ENCODE measurements at regions not wholly inside any gene's neighbourhood (a gene's known extent, or its start where the extent isn't known, plus 50 kb on each side); places are given as distances from the start of the nearest gene placed in this dataset.
A peak's percentile ranks its signal among the peaks of the same experiment; 100 is the strongest.
"Not testable (repeated sequence)": the region's sequence is repeated elsewhere in the genome, so short reads cannot be mapped to it uniquely, and the experiment has no call there.

GRCh38 chr3:26460985-26461384, 161.6 kb upstream of the LRRC3B start:
- Histone ChIP-seq H3K36me3 (replicated peaks; ENCODE audit: control insufficient read depth, insufficient read depth, low read length) (no peaks in the 10 kb centered on the region), H3K4me3 (ENCODE audit: insufficient read depth, low read depth, low read length) (no peak overlapping the region), H3K27me3 (ENCODE audit: control insufficient read depth, insufficient read depth, low read length) (no peaks in the 10 kb centered on the region)
- DNase-seq = no peak

GRCh38 chr3:26472345-26472744, 150.2 kb upstream of the LRRC3B start:
- Histone ChIP-seq H3K4me3 (ENCODE audit: insufficient read depth, low read depth, low read length) (no peak overlapping the region), H3K27me3 (ENCODE audit: control insufficient read depth, insufficient read depth, low read length) (no peaks in the 10 kb centered on the region), H3K36me3 (replicated peaks; ENCODE audit: control insufficient read depth, insufficient read depth, low read length) (no peaks in the 10 kb centered on the region)
- no peak for DNase-seq

DNA sequence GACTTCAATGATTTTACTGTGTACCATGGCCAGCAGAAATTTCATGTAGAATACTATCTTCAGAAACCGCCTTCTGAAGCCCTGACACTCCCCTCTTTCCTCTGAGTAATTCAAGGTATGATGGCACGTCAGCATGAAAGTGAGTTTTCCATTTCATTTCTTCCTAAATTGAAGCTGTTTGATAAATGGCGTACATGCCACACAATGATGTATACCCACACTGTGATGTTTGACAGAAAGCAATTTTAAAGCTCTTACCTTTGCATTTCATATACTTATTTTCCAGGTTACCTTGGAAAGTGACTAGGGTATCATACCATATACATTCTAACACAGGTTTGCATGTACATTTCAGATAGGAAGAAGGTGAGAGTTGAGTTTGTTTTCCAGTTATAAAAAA, 147.9 kb upstream of the LRRC3B start:
- Histone ChIP-seq H3K4me3 (ENCODE audit: insufficient read depth, low read depth, low read length) (no peak overlapping the region), H3K36me3 (replicated peaks; ENCODE audit: control insufficient read depth, insufficient read depth, low read length) (no peaks in the 10 kb centered on the region), H3K27me3 (ENCODE audit: control insufficient read depth, insufficient read depth, low read length) (no peaks in the 10 kb centered on the region)
- DNase-seq = no peak

- Histone ChIP-seq H3K4me3 (ENCODE audit: insufficient read depth, low read depth, low read length) (no peak overlapping the region), H3K27me3 (ENCODE audit: control insufficient read depth, insufficient read depth, low read length) (no peaks in the 10 kb centered on the region), H3K36me3 (replicated peaks; ENCODE audit: control insufficient read depth, insufficient read depth, low read length) (no peaks in the 10 kb centered on the region)
- no peak for DNase-seq
These were observed 142.2 kb upstream of the LRRC3B start for GRCh38 chr3:26480377-26480776.

DNA sequence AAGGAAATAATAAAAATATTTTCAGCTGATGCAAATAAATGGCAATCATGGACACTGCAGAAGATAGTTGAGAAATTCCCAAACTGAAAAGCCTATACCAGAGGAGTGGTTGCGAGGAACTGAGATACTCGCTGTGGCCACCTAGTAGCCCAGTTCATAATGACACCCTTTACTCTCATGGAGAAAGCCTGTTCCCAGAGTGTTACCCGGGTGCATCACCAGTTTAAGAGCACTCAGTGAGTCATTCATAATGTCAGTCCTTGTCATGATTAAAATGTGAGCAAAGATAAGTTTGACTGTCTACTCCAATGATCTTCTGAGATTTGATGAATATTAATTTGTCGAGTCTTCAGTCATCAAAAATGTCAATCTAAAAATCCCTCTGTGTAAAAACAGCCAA, 138.4 kb upstream of the LRRC3B start:
- no peaks in the 10 kb centered on the region for H3K27me3 ChIP-seq (ENCODE audit: control insufficient read depth, insufficient read depth, low read length)
- H3K36me3 ChIP-seq (replicated peaks; ENCODE audit: control insufficient read depth, insufficient read depth, low read length) = no peaks in the 10 kb centered on the region
- peak; percentile 23 for DNase-seq
- no peak overlapping the region for H3K4me3 ChIP-seq (ENCODE audit: insufficient read depth, low read depth, low read length)

GRCh38 chr3:26498271-26498670, 124.3 kb upstream of the LRRC3B start:
- Histone ChIP-seq H3K36me3 (replicated peaks; ENCODE audit: control insufficient read depth, insufficient read depth, low read length) (no peaks in the 10 kb centered on the region), H3K4me3 (ENCODE audit: insufficient read depth, low read depth, low read length) (no peak overlapping the region), H3K27me3 (ENCODE audit: control insufficient read depth, insufficient read depth, low read length) (no peaks in the 10 kb centered on the region)
- DNase-seq = no peak

DNA sequence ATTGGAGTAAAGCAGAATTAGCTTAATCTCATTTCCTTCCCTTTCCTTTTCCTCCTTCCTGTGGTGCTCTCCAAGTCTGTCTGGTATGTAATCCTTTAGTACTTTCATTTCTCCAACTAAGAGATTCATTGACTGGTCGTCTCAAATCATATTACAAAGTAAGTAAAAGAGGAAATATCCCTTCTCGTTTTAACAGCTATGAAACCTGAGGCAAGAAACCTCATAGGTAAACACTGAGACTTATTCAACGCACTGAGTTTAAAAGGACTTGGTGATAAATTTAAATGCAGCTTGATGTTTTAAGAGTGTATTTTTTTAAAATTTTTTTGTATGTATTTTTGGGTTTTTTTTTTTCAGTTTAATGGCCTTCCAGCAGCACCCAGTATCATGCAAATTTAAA, 117.2 kb upstream of the LRRC3B start:
- DNase-seq = no peak
- H3K4me3 ChIP-seq (ENCODE audit: insufficient read depth, low read depth, low read length) = no peak overlapping the region
- H3K36me3 ChIP-seq (replicated peaks; ENCODE audit: control insufficient read depth, insufficient read depth, low read length) = no peaks in the 10 kb centered on the region
- no peaks in the 10 kb centered on the region for H3K27me3 ChIP-seq (ENCODE audit: control insufficient read depth, insufficient read depth, low read length)

GRCh38 chr3:26514445-26515029, 108.0 kb upstream of the LRRC3B start:
- not testable (repeated sequence) for H3K4me3 ChIP-seq (ENCODE audit: insufficient read depth, low read depth, low read length); DNase-seq; H3K27me3 ChIP-seq (ENCODE audit: control insufficient read depth, insufficient read depth, low read length); H3K36me3 ChIP-seq (replicated peaks; ENCODE audit: control insufficient read depth, insufficient read depth, low read length)

DNA sequence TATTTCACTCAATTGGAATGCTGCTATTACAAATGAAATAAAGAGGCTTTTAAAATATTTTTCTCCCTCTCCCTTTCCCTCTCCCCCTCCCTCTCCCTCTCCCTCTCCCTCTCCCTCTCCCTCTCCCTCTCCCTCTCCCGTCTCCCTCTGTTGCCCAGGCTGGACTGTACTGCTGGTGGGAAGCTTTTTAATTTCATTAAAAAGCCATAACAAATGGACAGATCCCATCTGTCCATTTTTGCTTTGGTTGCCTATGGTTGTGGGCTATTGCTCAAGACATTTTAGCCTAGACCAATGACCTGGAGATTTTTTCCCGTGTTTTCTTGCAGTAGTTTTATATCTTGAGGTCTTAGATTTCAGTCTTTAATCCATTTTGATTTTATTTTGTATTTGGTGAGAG, 107.2 kb upstream of the LRRC3B start:
- Histone ChIP-seq H3K27me3 (ENCODE audit: control insufficient read depth, insufficient read depth, low read length) (no peaks in the 10 kb centered on the region), H3K36me3 (replicated peaks; ENCODE audit: control insufficient read depth, insufficient read depth, low read length) (no peaks in the 10 kb centered on the region), H3K4me3 (ENCODE audit: insufficient read depth, low read depth, low read length) (no peak overlapping the region)
- no peak for DNase-seq

GRCh38 chr3:26521261-26521660, 101.3 kb upstream of the LRRC3B start:
- no peak for DNase-seq
- Histone ChIP-seq H3K27me3 (ENCODE audit: control insufficient read depth, insufficient read depth, low read length) (no peaks in the 10 kb centered on the region), H3K4me3 (ENCODE audit: insufficient read depth, low read depth, low read length) (no peak overlapping the region), H3K36me3 (replicated peaks; ENCODE audit: control insufficient read depth, insufficient read depth, low read length) (no peaks in the 10 kb centered on the region)

DNA sequence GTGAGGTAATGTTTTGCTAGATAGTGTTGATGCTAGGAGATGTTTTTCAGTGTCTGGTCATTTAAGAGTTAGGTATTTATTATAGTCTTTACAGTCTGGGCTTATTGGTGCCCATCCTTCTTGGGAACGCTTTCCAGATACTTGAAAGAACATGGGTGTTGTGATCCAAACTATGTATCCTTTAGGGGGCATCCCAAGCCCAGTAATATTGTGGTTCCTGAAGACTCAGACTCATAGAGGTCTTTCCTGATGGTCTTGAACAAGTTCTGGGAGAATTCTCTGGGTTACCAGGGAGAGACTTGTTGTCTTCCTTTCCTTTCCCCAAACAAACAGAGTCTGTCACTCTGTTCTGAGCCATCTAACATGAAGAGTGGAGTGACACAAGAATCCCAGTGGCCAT, 99.7 kb upstream of the LRRC3B start:
- Histone ChIP-seq H3K36me3 (replicated peaks; ENCODE audit: control insufficient read depth, insufficient read depth, low read length) (no peaks in the 10 kb centered on the region), H3K27me3 (ENCODE audit: control insufficient read depth, insufficient read depth, low read length) (no peaks in the 10 kb centered on the region), H3K4me3 (ENCODE audit: insufficient read depth, low read depth, low read length) (no peak overlapping the region)
- DNase-seq = no peak

DNA sequence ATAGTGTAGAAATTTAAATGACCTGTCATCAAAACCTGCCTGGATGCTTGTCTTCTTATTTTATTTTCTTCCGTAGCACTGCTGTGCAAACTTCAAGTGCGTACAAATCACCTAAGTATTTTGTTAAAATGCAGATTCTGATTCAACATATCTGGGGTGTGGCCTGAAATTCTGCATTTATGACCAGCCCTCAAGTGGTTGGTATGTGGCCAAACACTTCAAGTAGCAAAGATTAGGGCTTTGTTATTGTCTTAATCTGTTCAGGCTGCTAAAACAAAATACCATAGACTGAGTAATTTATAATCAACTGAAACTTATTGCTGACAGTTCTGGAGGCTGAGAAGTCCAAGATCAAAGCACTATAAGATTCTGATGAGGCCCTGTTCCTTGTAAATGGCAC, 97.6 kb upstream of the LRRC3B start:
- no peak for DNase-seq
- H3K4me3 ChIP-seq (ENCODE audit: insufficient read depth, low read depth, low read length) = no peak overlapping the region
- no peaks in the 10 kb centered on the region for H3K36me3 ChIP-seq (replicated peaks; ENCODE audit: control insufficient read depth, insufficient read depth, low read length)
- H3K27me3 ChIP-seq (ENCODE audit: control insufficient read depth, insufficient read depth, low read length) = no peaks in the 10 kb centered on the region

DNA sequence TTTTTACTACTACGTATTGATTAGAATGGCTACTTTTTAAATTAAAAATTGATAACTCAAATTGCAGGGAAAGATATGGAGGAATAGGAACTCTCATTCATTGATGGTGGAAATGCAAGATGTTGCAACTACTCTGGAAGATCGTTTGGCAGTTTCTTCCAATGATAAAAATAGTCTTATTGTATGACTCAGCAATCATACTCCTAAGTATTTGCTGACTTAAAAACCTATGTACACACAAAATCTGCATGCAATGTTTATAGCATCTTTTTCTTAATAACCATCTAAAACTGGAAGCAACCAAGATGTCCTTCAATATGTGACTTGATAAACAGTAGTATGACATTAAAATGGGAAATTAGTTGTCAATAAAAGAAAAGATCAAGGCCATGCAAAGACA, 87.4 kb upstream of the LRRC3B start:
- H3K27me3 ChIP-seq (ENCODE audit: control insufficient read depth, insufficient read depth, low read length) = no peaks in the 10 kb centered on the region
- no peak overlapping the region for H3K4me3 ChIP-seq (ENCODE audit: insufficient read depth, low read depth, low read length)
- no peaks in the 10 kb centered on the region for H3K36me3 ChIP-seq (replicated peaks; ENCODE audit: control insufficient read depth, insufficient read depth, low read length)
- DNase-seq = no peak

DNA sequence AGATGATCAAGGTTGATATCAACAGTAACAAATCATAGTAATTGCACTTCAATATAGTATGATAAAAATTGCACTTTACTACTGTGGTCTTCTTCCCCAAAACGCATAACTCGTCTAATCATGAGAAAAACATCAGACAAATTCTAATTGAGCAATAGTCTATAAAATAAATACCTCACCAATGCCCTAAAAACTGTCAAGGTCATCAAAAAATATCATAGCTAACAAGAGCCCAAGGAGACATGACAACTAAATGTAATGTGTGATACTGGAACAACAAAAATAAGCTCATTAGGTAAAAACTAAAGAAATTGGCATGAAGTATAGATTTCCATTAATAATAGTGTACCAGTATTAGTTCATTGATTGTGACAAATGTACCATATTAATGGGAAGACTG, 85.6 kb upstream of the LRRC3B start:
- H3K27me3 ChIP-seq (ENCODE audit: control insufficient read depth, insufficient read depth, low read length) = no peaks in the 10 kb centered on the region
- no peak overlapping the region for H3K4me3 ChIP-seq (ENCODE audit: insufficient read depth, low read depth, low read length)
- DNase-seq = no peak
- H3K36me3 ChIP-seq (replicated peaks; ENCODE audit: control insufficient read depth, insufficient read depth, low read length) = no peaks in the 10 kb centered on the region

DNA sequence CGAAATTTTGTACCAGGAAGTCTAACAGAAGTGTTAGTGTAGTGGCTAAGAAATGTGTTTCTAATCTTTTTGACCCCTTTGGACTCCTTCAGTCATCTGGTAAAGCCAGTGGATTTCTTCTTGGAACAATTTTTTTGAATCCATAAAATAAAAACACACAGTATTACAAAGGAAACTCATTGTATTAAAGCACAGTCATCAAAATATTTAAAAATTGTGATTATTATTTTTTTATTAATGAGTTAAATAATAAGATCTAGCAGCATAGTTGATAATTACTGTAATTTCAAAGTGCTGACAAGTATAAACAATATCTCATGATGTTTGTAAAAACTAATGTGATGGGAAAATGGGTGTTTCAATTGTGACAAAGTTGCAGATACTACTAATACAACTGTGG, 72.2 kb upstream of the LRRC3B start:
- Histone ChIP-seq H3K36me3 (replicated peaks; ENCODE audit: control insufficient read depth, insufficient read depth, low read length) (no peaks in the 10 kb centered on the region), H3K27me3 (ENCODE audit: control insufficient read depth, insufficient read depth, low read length) (no peaks in the 10 kb centered on the region), H3K4me3 (ENCODE audit: insufficient read depth, low read depth, low read length) (no peak overlapping the region)
- no peak for DNase-seq

DNA sequence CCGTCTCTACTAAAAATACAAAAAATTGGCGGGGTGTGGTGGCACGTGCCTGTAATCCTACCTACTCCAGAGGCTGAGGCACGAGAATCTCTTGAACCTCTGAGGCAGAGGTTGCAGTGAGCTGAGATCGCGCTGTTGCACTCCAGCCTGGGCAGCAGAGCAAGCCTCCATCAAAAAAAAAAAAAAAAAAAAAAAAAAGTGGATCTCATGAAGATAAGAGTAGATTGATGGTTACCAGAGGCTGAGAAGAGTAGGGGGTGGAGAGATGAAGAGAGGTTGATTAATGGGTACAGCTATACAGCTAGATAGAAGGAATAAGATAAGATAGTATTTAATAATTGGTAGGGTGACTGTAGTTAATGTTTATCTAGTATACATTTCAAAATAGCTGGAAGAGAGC, 65.9 kb upstream of the LRRC3B start:
- no peak for DNase-seq
- no peak overlapping the region for H3K4me3 ChIP-seq (ENCODE audit: insufficient read depth, low read depth, low read length)
- no peaks in the 10 kb centered on the region for H3K36me3 ChIP-seq (replicated peaks; ENCODE audit: control insufficient read depth, insufficient read depth, low read length)
- H3K27me3 ChIP-seq (ENCODE audit: control insufficient read depth, insufficient read depth, low read length) = no peaks in the 10 kb centered on the region

Data from H7 (cell line).